ENCODE measurements at regions not wholly inside any gene's neighbourhood (a gene's known extent, or its start where the extent isn't known, plus 50 kb on each side); places are given as distances from the start of the nearest gene placed in this dataset.
A peak's percentile ranks its signal among the peaks of the same experiment; 100 is the strongest.

DNA sequence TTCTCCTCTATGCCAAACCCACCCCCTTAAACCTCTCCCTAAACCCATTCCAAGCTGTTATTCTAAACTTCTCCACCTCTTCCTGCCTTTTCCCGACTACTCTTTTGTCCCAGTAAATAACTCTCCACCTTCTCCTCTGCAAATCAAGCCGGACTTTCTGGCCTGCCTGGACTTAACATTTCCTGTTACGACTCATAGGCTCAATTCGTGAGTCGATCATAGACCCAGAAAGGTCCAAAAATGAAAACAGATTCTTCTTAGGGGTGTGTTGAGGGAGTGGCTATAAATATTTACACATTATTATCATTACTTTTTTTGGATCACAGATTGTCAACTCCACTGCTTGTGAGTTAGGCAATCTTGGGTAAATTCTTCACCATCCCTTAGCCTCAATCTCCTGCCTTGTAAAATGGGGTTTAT lies 59.0 kb upstream of the HABP2 start (continued):
- TF ChIP-seq, protein P1, sequence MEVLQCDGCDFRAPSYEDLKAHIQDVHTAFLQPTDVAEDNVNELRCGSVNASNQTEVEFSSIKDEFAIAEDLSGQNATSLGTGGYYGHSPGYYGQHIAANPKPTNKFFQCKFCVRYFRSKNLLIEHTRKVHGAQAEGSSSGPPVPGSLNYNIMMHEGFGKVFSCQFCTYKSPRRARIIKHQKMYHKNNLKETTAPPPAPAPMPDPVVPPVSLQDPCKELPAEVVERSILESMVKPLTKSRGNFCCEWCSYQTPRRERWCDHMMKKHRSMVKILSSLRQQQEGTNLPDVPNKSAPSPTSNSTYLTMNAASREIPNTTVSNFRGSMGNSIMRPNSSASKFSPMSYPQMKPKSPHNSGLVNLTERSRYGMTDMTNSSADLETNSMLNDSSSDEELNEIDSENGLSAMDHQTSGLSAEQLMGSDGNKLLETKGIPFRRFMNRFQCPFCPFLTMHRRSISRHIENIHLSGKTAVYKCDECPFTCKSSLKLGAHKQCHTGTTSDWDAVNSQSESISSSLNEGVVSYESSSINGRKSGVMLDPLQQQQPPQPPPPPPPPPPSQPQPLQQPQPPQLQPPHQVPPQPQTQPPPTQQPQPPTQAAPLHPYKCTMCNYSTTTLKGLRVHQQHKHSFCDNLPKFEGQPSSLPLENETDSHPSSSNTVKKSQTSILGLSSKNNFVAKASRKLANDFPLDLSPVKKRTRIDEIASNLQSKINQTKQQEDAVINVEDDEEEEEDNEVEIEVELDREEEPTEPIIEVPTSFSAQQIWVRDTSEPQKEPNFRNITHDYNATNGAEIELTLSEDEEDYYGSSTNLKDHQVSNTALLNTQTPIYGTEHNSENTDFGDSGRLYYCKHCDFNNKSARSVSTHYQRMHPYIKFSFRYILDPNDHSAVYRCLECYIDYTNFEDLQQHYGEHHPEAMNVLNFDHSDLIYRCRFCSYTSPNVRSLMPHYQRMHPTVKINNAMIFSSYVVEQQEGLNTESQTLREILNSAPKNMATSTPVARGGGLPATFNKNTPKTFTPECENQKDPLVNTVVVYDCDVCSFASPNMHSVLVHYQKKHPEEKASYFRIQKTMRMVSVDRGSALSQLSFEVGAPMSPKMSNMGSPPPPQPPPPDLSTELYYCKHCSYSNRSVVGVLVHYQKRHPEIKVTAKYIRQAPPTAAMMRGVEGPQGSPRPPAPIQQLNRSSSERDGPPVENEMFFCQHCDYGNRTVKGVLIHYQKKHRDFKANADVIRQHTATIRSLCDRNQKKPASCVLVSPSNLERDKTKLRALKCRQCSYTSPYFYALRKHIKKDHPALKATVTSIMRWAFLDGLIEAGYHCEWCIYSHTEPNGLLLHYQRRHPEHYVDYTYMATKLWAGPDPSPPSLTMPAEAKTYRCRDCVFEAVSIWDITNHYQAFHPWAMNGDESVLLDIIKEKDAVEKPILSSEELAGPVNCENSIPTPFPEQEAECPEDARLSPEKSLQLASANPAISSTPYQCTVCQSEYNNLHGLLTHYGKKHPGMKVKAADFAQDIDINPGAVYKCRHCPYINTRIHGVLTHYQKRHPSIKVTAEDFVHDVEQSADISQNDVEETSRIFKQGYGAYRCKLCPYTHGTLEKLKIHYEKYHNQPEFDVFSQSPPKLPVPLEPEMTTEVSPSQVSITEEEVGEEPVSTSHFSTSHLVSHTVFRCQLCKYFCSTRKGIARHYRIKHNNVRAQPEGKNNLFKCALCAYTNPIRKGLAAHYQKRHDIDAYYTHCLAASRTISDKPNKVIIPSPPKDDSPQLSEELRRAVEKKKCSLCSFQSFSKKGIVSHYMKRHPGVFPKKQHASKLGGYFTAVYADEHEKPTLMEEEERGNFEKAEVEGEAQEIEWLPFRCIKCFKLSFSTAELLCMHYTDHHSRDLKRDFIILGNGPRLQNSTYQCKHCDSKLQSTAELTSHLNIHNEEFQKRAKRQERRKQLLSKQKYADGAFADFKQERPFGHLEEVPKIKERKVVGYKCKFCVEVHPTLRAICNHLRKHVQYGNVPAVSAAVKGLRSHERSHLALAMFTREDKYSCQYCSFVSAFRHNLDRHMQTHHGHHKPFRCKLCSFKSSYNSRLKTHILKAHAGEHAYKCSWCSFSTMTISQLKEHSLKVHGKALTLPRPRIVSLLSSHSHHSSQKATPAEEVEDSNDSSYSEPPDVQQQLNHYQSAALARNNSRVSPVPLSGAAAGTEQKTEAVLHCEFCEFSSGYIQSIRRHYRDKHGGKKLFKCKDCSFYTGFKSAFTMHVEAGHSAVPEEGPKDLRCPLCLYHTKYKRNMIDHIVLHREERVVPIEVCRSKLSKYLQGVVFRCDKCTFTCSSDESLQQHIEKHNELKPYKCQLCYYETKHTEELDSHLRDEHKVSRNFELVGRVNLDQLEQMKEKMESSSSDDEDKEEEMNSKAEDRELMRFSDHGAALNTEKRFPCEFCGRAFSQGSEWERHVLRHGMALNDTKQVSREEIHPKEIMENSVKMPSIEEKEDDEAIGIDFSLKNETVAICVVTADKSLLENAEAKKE (CRISPR knock-in tag; IDR thresholded peaks at IDR 0.05): no peak
- TF ChIP-seq, protein P2, sequence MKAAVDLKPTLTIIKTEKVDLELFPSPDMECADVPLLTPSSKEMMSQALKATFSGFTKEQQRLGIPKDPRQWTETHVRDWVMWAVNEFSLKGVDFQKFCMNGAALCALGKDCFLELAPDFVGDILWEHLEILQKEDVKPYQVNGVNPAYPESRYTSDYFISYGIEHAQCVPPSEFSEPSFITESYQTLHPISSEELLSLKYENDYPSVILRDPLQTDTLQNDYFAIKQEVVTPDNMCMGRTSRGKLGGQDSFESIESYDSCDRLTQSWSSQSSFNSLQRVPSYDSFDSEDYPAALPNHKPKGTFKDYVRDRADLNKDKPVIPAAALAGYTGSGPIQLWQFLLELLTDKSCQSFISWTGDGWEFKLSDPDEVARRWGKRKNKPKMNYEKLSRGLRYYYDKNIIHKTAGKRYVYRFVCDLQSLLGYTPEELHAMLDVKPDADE (IDR thresholded peaks at IDR 0.05): no peak

- no peak overlapping the region for H3K4me3 Mint-ChIP-seq
- Histone ChIP-seq H3K27me3 (ENCODE audit: insufficient read depth) (no peaks in the 10 kb centered on the region), H4K20me1 (replicated peaks; ENCODE audit: insufficient read depth) (no peaks in the 10 kb centered on the region)
These were observed 58.1 kb upstream of the HABP2 start for GRCh38 chr10:113494761-113495160.

More at GRCh38 chr10:113494761-113495160, 58.1 kb upstream of the HABP2 start:
- no peaks in the 10 kb centered on the region for H3K36me3 ChIP-seq (ENCODE audit: insufficient read depth)
- H3K27ac ChIP-seq (ENCODE audit: low read depth): no peak overlapping the region
- TF ChIP-seq CREB1 (CRISPR knock-in tag; IDR thresholded peaks at IDR 0.05; ENCODE audit: low read depth): no peak
- no peak for TF ChIP-seq ZNF114 (CRISPR knock-in tag; IDR thresholded peaks at IDR 0.05)
- TF ChIP-seq JUNB (IDR thresholded peaks at IDR 0.05; ENCODE audit: unreplicated experiment): no peak
- TF ChIP-seq, protein P2 (IDR thresholded peaks at IDR 0.05): no peak
- no peak for TF ChIP-seq ZNF331 (CRISPR knock-in tag; IDR thresholded peaks at IDR 0.05; ENCODE audit: low read depth)
- no peaks in the 10 kb centered on the region for H3K36me3 Mint-ChIP-seq (ENCODE audit: low read depth)
- DNase-seq (ENCODE audit: low spot score): peak; percentile 21
- H3K27ac Mint-ChIP-seq: no peak overlapping the region
- H3F3A ChIP-seq (replicated peaks; ENCODE audit: low read depth): no peaks in the 10 kb centered on the region
- no peaks in the 10 kb centered on the region for H3K4me1 ChIP-seq (ENCODE audit: insufficient read depth)
- H3K4me1 Mint-ChIP-seq: peaks cover 12% of the 10 kb centered on the region
- peaks cover 2% of the 10 kb centered on the region; the same call in 1 of the 3 replicates for H3K9me3 Mint-ChIP-seq
- H3K9me2 ChIP-seq (ENCODE audit: insufficient read depth): no peaks in the 10 kb centered on the region
- H3K4me3 ChIP-seq: no peak overlapping the region
- H3K4me2 ChIP-seq: no peak overlapping the region
- no peaks in the 10 kb centered on the region for H3K79me2 ChIP-seq (replicated peaks; ENCODE audit: insufficient read depth)
- H2AFZ ChIP-seq: no peak overlapping the region; the same call in 1 of the 2 replicates
- peak; percentile 54 for ATAC-seq
- peaks cover 3% of the 10 kb centered on the region for H3K27me3 Mint-ChIP-seq (ENCODE audit: insufficient read depth, low read depth, poor library complexity)
